CD4-positive, alpha-beta T cell treated with Interleukin-6 at 100 ng/mL for 8 hours (primary cell): ENCODE measurements at regions not wholly inside any gene's neighbourhood (a gene's known extent, or its start where the extent isn't known, plus 50 kb on each side); places are given as distances from the start of the nearest gene placed in this dataset.

Experiments
- DNase-seq: peaks from one replicate; pipeline ENCODE4 v3.0.0-alpha.2; 2020; ENCODE audit warnings: mixed read lengths, low spot score

- no peak for DNase-seq
These were observed 188.7 kb upstream of the GSE1 start for GRCh38 chr16:85424260-85425073.

DNA sequence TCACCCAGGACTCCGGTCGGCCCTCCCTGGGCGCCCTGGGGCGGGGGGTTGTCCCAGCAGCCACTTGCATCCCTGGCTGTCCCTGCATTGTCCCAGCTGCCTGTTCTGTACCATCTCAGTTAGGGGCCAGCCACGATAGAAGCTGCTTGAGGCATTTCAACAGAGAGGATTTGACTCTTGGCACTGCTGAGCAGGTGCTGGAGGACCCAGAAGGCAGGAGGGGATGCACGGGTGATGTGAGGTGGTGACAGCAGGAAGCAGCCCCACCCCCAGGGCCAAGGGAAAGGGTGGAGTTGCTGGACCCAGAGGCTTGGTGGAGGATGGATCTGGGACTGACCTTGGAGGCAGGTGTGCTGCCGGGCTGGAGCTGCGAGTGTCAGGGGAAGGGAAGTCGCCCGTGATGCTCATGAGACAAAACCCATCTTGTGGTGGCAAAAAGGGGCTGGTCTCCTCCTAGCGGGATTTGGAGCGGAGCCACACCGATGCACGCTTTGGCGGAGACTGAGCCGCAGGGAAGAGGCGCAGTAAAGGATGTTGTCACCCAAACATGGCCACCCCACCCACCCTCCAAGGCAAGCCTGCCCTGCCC, 188.0 kb upstream of the GSE1 start:
- no peak for DNase-seq

DNA sequence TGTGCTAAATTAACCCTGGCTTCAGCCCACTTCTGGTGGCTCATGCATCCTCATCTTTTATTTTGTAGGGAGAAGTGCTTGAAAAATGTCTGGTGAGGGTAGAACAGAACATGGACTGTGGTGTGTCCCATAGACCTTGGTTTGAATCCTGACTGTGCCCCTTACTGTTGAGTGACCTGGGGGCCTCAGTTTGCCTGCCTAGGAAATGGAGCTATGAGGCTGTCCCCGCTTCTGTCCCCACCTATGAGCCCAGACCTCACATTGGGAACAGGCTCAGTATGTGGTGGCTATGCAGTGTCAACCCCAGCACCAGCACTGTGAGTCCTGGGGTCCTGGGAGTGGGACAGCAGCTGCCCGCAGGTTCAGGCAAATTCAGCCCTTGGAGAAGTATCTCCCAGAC, 186.3 kb upstream of the GSE1 start:
- DNase-seq, result no peak

DNA sequence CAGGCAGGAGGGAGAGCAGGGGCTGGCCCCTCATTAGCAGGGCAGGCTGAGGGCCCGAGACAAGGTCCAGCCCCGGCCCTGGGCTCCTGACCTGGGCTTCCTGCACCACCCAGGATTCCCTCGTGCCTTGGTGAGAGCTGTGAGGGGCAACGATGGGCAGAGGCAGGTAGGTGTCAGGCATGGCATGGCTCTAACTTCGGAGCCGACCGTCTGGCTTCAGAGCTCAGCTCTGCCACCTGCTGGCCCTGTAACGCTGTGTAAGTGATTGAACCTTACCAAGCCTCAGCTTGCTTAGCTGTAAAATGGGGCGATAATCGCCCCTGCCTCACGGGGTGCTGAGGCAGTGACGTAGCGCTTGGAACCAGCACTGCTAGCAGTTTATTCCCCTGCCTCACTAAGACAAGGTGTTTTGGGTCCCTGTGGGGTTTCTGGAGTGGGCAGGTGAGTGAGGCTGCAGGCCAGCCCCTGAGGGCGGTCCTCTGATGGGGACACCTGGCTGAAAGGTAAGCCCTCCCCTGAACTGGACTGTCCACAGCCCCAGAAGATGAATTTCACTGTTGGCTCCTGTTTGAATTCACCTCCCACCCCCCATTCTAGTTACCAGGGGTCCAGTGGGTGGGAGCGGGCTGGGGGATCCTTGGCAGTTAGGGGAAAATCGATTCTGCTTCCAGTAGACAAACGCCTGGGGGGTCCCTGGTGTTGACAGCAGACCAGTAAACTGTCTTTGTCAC, 184.8 kb upstream of the GSE1 start:
- DNase-seq, result peak; percentile 27

DNA sequence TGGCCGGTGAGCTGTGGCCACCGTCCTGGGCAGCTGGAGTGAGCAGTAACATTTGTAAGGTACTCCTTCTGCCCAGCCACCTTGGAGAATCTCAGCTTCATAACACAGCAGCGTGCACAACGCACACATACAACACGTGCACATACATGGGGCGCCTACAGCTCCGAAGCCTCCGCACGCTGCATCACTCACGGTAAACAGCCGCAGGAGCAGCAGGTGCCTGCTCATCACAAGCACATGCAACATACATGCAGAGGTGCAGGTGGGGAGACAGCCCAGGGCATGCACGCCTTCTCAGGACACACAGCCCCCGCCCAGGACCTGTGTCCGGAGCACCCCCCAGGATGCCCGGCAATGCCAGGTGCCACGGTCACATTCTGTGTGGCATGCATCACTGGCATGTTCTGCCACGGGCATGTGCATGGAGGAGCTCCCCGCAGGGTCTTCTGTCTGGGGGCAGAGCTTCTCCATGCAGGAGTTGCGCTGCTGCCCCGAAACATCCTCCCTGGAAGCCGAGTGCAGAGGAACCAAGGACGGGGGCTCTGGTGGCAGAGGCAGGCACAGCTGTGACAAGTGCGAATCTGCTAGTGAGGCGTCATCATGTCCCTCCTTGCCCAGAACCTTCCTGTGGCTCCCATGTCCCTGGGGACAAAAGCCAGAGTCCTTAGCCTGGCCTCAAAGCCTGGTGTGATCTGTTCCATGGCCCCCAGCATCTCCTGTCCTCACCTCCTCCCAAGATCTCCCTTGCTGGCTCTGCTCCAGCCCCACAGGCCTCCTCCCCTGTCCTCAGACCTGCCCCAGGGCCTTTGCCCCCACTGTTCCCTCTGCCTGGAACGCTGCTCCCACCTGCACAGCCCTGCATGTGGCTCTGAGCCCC, 184.0 kb upstream of the GSE1 start:
- DNase-seq, result no peak

GRCh38 chr16:85429776-85430522, 183.2 kb upstream of the GSE1 start:
- DNase-seq, result no peak

- no peak for DNase-seq
These were observed 182.3 kb upstream of the GSE1 start for GRCh38 chr16:85430523-85431421.

GRCh38 chr16:85431431-85432124, 181.5 kb upstream of the GSE1 start:
- no peak for DNase-seq

DNA sequence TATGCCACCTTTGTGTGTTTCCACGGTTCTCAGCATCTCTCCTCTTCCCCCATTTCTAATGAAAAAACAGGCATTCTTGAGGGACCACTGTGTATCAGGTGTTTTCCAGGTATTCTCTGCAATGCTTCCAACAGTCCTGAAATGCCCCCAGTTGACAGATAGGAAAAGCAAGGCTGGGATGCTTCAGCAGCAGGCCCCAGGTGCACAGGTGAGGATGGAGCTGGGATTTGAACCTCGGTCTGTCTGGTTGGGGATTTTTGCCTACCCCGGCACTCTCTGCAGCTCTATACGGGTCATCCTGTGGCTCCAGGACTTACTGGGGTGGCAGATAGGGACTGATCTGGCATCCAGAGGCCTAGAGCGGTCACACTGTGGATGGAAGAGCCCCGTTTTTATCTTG, 180.5 kb upstream of the GSE1 start:
- DNase-seq, result no peak

GRCh38 chr16:85433477-85433876, 179.6 kb upstream of the GSE1 start:
- DNase-seq, result no peak

DNA sequence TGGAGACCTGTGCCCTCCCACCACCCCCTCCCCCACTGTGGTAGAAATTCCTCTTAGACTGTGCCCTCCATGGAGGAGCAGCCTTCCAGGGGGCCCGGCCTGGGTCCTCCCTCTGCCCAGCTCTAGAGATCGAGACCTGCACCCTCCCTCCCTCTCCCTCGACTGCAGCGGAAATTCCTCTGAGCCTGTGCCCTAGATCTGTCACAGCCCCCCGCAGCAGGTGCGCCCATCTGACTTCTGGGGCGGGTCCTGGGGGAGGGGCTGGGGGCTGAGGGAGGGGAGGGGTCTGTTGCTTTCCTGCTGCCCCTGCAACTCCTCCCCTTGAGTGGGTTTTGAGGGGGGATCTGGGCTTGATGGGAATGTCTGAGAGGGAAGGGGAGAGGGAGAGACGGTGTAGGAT, 177.8 kb upstream of the GSE1 start:
- no peak for DNase-seq

GRCh38 chr16:85435700-85436099, 177.4 kb upstream of the GSE1 start:
- no peak for DNase-seq

GRCh38 chr16:85436207-85436606, 176.9 kb upstream of the GSE1 start:
- DNase-seq, result no peak

DNA sequence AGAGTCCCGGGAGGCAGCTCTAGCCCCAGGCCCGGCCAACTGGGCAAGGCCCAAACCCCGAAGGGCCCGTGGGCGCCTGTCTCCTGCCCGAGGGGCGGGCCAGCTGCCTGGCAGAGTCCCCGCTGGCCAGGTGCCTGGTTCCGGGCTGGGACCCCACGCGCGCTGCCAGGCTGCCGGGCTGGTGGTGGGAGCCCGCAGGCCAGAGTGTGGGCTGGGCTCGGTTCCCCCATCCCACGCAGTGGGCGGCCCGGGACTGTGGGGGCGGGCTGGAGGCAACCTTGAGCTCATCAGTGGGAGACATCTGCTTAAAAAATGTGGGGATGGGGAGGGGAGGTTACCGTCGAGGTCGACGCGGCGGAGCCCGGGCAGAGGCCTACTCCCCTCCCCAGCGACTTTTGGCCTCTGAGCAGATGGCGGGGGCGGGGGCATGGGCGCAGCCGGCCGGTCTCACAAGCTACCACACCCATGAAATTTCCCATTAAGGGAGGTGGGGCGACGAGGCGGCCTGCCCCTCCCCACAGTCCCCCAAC, 176.4 kb upstream of the GSE1 start:
- no peak for DNase-seq

- no peak for DNase-seq
These were observed 175.7 kb upstream of the GSE1 start for GRCh38 chr16:85437166-85438052.

GRCh38 chr16:85438981-85439685, 174.0 kb upstream of the GSE1 start:
- no peak for DNase-seq

DNA sequence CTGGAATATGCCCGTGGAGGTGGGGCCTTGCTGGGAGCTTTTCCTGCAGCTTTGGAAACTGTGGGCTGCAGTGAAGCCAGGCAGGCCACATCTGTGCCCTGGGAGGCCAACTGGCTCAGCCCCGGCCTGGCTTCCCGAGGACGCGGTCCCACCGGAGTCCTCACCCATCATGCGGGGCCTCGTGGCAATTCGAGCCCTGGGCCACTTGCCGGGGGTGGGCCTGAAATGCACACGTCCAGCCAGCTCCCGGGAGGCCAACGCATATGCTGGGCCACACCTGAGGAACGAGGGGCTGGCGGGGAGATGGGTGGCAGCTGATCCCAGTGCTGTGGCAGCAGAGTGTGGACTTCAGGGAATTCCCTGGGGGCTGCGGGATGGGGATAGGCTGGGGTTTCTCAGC, 172.4 kb upstream of the GSE1 start:
- no peak for DNase-seq
